HepG2 (cell line): ENCODE measurements at regions not wholly inside any gene's neighbourhood (a gene's known extent, or its start where the extent isn't known, plus 50 kb on each side); places are given as distances from the start of the nearest gene placed in this dataset.
A peak's percentile ranks its signal among the peaks of the same experiment; 100 is the strongest.

Experiments
- GABPB1 ChIP-seq: IDR thresholded peaks from 2 replicates; pipeline ENCODE4 v1.6.1; 2016; ENCODE audit warnings: mild to moderate bottlenecking, missing genetic modification reagents, moderate library complexity, missing compliant biosample characterization
- HOXA5 ChIP-seq: sonication (generic); formaldehyde crosslinking; IDR thresholded peaks from 2 replicates; pipeline ENCODE4 v1.4.0; 2020; ENCODE audit warnings: missing genetic modification reagents
- MXI1 ChIP-seq: IDR thresholded peaks from 3 replicates; pipeline ENCODE4 v1.6.1; 2012; ENCODE audit warnings: low read depth, low read length, inconsistent platforms, borderline replicate concordance
- PTBP1 ChIP-seq: fragments of 200-400 bp; formaldehyde crosslinking; IDR thresholded peaks from 2 replicates; pipeline ENCODE4 v1.6.1; 2018; ENCODE audit warnings: low read length, low read depth; ENCODE audit not compliant: poor library complexity, severe bottlenecking
- RAD21 ChIP-seq: fragments of 450-650 bp; formaldehyde crosslinking; IDR thresholded peaks from 2 replicates; pipeline ENCODE4 v1.5.0; 2020; ENCODE audit warnings: mild to moderate bottlenecking
- RBAK ChIP-seq: sonication (generic); formaldehyde crosslinking; IDR thresholded peaks from 2 replicates; pipeline ENCODE4 v1.5.1; 2020; ENCODE audit warnings: mild to moderate bottlenecking, missing genetic modification reagents
- SYNCRIP ChIP-seq: fragments of 200-400 bp; formaldehyde crosslinking; IDR thresholded peaks from 2 replicates; pipeline ENCODE4 v1.6.1; 2018; ENCODE audit warnings: mild to moderate bottlenecking, low read depth, low read length; ENCODE audit not compliant: insufficient read depth
- TCF12 ChIP-seq, 2 experiments: fragments of 450-650 bp in 1 of 2; sonication (generic) in 1 of 2; formaldehyde crosslinking in 1 of 2; IDR thresholded peaks; 2 replicates each; pipeline versions ENCODE4 v1.6.1 to v1.8.0; 2017 to 2022; ENCODE audit warnings: antibody characterized with exemption in 1 of 2, mild to moderate bottlenecking in 1 of 2, missing genetic modification reagents in 1 of 2, moderate library complexity in 1 of 2
- THYN1 ChIP-seq: sonication (generic); formaldehyde crosslinking; IDR thresholded peaks from 2 replicates; pipeline ENCODE4 v1.8.1; 2023; ENCODE audit warnings: low read depth, mild to moderate bottlenecking, moderate library complexity, missing genetic modification reagents, borderline replicate concordance
- ZNF615 ChIP-seq: sonication (generic); formaldehyde crosslinking; IDR thresholded peaks from 2 replicates; pipeline ENCODE4 v1.5.0; 2020; ENCODE audit warnings: mild to moderate bottlenecking, missing genetic modification reagents, borderline replicate concordance
- ZNF644 ChIP-seq: IDR thresholded peaks from 2 replicates; pipeline ENCODE4 v1.6.1; 2016; ENCODE audit warnings: low read depth
- ZNF782 ChIP-seq: sonication (generic); formaldehyde crosslinking; IDR thresholded peaks from 2 replicates; pipeline ENCODE4 v1.4.0; 2020; ENCODE audit warnings: missing genetic modification reagents, mild to moderate bottlenecking, borderline replicate concordance
- TF ChIP-seq, protein P1 (sequence below): IDR thresholded peaks from 2 replicates; pipeline ENCODE4 v1.6.1; 2016; ENCODE audit warnings: control low read depth
- TF ChIP-seq, protein P2 (sequence below): sonication (generic); formaldehyde crosslinking; IDR thresholded peaks from 2 replicates; pipeline ENCODE4 v1.5.0; 2020; ENCODE audit warnings: mild to moderate bottlenecking, missing genetic modification reagents
- TF ChIP-seq, protein P3 (sequence below): sonication (generic); formaldehyde crosslinking; IDR thresholded peaks from 2 replicates; pipeline ENCODE4 v1.4.0; 2020; ENCODE audit warnings: missing genetic modification reagents
- TF ChIP-seq, protein P4 (sequence below): sonication (generic); formaldehyde crosslinking; IDR thresholded peaks from 2 replicates; pipeline ENCODE4 v1.8.0; 2022; ENCODE audit warnings: missing genetic modification reagents, mild to moderate bottlenecking, moderate library complexity, borderline replicate concordance

DNA sequence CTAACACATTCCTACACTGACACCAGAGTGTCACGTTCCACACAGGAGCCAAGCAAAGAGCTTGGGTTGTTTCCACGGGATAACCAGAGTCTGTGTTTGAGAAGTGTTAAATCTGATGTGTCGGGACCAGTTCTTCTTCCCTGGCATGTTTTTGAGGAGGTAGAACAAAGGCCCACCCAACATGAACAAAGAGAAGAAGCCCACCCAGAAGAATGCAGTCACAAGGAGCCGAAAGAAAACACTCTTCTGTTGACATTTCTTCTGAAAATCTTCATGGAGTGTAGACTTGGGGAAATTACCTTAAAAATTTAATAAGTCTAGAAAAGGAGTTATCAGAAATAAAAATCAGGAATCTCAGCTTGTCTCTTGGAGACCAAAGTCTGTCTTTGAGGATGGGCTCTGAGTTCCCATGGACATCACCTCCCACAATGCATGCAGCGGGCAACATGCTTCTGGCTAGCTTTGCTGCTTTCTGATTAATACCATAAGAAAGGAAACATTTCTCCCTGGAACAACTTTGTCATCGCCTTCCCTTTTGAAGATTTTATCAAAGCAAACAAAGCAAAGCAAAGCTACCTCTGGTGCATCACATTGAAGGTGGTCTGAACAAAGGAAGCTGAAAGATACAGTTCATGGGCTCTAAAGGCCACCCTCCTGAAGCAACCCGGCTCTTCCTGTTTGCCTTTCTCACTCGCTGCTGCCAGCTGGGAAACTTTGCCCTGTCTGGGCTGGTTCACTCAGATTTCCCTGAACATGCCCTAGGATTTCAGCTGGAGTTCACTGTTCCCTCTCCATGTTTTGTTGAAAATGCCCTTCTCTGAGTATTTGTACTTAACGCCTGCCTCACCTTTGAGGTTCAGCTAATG lies 448.1 kb downstream of the KIF16B start (continued):
- TF ChIP-seq RBAK (CRISPR knock-in tag): no peak
- no peak for TF ChIP-seq HOXA5 (CRISPR knock-in tag)
- no peak for TF ChIP-seq PTBP1
- no peak for TF ChIP-seq ZNF644 (CRISPR knock-in tag)
- TF ChIP-seq, protein P1, sequence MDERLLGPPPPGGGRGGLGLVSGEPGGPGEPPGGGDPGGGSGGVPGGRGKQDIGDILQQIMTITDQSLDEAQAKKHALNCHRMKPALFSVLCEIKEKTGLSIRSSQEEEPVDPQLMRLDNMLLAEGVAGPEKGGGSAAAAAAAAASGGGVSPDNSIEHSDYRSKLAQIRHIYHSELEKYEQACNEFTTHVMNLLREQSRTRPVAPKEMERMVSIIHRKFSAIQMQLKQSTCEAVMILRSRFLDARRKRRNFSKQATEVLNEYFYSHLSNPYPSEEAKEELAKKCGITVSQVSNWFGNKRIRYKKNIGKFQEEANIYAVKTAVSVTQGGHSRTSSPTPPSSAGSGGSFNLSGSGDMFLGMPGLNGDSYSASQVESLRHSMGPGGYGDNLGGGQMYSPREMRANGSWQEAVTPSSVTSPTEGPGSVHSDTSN: 0 out of 2 replicates have a peak, but pooled peaks have one; percentile 31
- no peak for TF ChIP-seq TCF12 (IDR thresholded peaks at IDR 0.05)
- TF ChIP-seq TCF12 (CRISPR knock-in tag; IDR thresholded peaks at IDR 0.05): no peak
- TF ChIP-seq, protein P2, sequence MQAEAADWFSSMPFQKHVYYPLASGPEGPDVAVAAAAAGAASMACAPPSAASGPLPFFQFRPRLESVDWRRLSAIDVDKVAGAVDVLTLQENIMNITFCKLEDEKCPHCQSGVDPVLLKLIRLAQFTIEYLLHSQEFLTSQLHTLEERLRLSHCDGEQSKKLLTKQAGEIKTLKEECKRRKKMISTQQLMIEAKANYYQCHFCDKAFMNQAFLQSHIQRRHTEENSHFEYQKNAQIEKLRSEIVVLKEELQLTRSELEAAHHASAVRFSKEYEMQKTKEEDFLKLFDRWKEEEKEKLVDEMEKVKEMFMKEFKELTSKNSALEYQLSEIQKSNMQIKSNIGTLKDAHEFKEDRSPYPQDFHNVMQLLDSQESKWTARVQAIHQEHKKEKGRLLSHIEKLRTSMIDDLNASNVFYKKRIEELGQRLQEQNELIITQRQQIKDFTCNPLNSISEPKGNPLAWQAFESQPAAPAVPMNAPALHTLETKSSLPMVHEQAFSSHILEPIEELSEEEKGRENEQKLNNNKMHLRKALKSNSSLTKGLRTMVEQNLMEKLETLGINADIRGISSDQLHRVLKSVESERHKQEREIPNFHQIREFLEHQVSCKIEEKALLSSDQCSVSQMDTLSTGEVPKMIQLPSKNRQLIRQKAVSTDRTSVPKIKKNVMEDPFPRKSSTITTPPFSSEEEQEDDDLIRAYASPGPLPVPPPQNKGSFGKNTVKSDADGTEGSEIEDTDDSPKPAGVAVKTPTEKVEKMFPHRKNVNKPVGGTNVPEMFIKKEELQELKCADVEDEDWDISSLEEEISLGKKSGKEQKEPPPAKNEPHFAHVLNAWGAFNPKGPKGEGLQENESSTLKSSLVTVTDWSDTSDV (CRISPR knock-in tag): no peak
- TF ChIP-seq, protein P3, sequence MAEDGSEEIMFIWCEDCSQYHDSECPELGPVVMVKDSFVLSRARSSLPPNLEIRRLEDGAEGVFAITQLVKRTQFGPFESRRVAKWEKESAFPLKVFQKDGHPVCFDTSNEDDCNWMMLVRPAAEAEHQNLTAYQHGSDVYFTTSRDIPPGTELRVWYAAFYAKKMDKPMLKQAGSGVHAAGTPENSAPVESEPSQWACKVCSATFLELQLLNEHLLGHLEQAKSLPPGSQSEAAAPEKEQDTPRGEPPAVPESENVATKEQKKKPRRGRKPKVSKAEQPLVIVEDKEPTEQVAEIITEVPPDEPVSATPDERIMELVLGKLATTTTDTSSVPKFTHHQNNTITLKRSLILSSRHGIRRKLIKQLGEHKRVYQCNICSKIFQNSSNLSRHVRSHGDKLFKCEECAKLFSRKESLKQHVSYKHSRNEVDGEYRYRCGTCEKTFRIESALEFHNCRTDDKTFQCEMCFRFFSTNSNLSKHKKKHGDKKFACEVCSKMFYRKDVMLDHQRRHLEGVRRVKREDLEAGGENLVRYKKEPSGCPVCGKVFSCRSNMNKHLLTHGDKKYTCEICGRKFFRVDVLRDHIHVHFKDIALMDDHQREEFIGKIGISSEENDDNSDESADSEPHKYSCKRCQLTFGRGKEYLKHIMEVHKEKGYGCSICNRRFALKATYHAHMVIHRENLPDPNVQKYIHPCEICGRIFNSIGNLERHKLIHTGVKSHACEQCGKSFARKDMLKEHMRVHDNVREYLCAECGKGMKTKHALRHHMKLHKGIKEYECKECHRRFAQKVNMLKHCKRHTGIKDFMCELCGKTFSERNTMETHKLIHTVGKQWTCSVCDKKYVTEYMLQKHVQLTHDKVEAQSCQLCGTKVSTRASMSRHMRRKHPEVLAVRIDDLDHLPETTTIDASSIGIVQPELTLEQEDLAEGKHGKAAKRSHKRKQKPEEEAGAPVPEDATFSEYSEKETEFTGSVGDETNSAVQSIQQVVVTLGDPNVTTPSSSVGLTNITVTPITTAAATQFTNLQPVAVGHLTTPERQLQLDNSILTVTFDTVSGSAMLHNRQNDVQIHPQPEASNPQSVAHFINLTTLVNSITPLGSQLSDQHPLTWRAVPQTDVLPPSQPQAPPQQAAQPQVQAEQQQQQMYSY (CRISPR knock-in tag): peak; percentile 48; the same call in 1 of the 2 replicates
- no peak for TF ChIP-seq RAD21 (CRISPR knock-in tag)
- no peak for TF ChIP-seq ZNF615 (CRISPR knock-in tag)
- TF ChIP-seq SYNCRIP: no peak
- no peak for TF ChIP-seq ZNF782
- TF ChIP-seq MXI1: no peak
- TF ChIP-seq GABPB1 (CRISPR knock-in tag): peak; percentile 32; the same call in 1 of the 2 replicates
- no peak for TF ChIP-seq THYN1 (CRISPR knock-in tag)
- TF ChIP-seq, protein P4, sequence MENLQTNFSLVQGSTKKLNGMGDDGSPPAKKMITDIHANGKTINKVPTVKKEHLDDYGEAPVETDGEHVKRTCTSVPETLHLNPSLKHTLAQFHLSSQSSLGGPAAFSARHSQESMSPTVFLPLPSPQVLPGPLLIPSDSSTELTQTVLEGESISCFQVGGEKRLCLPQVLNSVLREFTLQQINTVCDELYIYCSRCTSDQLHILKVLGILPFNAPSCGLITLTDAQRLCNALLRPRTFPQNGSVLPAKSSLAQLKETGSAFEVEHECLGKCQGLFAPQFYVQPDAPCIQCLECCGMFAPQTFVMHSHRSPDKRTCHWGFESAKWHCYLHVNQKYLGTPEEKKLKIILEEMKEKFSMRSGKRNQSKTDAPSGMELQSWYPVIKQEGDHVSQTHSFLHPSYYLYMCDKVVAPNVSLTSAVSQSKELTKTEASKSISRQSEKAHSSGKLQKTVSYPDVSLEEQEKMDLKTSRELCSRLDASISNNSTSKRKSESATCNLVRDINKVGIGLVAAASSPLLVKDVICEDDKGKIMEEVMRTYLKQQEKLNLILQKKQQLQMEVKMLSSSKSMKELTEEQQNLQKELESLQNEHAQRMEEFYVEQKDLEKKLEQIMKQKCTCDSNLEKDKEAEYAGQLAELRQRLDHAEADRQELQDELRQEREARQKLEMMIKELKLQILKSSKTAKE (CRISPR knock-in tag): peak; percentile 34; the same call in 1 of the 2 replicates
